ENCODE measurements at regions not wholly inside any gene's neighbourhood (a gene's known extent, or its start where the extent isn't known, plus 50 kb on each side); places are given as distances from the start of the nearest gene placed in this dataset.
"Not testable (repeated sequence)": the region's sequence is repeated elsewhere in the genome, so short reads cannot be mapped to it uniquely, and the experiment has no call there.

DNA sequence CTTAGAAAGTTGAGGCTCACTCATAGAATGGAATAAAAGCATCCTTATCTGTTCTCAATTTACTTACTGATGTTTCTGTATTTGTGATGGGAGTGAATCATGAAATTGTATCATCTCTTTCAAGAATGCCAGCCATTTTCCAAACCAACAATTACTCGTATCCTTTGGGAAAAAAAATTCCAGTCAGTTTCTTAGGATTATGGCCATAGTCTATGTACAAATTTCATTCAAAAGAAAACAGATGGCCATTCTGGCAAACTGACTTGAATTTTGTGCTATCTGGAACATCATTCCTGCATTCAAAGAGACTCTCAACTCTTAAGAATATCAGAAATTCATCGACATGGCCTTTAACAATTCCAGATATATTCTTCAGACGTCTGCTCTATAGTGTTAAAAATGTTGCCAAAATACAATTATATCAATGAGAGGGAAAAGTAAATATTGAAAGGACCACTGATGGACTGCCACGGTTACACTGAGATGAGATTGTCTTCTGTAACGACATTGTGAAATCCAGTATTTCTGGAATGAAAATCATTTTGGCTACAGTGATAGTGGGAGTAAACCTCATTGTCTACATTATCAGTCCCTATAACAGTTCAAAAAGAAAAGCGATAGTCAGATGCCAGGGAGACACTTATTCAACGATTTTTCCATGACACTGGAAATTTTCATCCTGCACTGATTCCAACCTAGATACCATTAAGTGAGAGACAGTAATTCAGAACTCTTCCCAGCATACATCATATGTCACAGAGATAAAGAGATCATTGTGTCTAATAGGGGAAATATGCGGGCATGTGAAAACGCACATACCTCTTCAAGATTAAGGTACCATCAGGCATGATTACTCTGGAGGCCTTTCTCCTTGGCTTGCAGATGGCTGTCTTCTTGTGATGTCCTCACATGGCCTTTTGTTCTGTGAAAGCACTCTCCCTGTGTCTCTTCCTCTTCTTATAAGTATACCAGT lies 953.8 kb upstream of the ALCAM start:
- no peak for DNase-seq

GRCh38 chr3:104428337-104428925 lies 938.3 kb upstream of the ALCAM start:
- DNase-seq: no peak

DNA sequence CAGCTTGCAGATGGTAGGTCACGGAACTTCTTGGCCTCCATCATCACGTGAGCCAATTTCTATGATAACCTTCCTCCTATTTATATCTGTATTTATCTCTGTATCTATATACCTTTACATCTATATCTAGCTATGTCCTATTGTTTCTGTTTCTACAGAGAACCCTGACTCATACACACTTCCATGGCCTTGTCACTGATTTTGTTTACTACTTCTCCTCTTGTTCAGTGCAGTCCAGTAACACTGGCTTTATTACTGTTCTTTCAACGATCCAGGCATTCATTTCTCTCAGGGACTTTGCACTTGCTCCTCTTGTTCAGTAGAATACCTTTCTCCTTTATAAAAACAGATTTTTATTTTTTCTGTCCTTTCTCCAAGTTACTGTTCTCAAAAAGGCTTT lies 937.0 kb upstream of the ALCAM start:
- no peak for DNase-seq

DNA sequence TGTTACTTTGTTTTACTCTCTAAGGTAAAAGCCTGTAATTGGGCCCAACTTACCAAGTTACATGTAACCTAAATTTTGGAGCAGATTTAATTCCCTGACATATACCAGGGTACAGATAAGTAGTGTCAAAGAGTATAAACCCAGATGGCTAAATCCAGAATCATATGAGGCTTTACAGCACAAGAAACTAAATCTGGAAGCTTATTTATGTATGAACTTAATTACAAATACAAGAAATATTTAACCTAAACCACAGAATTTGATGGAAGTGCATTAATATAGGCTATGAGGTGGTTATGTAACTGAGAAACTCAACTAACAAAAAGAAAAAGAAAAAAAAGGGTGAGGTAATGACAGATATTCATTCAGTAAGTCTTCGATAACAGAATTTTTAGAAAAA lies 930.2 kb upstream of the ALCAM start:
- no peak for DNase-seq

GRCh38 chr3:104437131-104437750 lies 929.5 kb upstream of the ALCAM start:
- DNase-seq: no peak

DNA sequence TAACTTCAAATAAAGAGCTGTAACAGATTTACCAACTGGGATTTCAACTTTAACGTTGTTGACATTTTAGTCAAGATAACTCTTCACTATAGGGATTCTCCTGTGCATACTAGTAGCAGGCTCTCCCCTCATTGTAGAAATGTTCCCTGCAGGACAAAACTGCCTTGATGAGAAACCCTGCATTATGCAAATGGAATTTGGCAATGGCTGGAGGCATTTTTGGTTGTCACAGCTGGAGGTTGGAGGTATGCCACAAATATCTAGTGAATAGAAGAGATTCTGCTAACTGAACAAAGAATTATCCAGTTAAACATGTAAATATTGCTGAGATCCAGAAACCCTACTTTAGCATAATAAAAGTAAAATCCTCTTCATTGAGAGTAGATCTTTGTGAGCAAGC lies 928.8 kb upstream of the ALCAM start:
- peak; percentile 2 for DNase-seq

DNA sequence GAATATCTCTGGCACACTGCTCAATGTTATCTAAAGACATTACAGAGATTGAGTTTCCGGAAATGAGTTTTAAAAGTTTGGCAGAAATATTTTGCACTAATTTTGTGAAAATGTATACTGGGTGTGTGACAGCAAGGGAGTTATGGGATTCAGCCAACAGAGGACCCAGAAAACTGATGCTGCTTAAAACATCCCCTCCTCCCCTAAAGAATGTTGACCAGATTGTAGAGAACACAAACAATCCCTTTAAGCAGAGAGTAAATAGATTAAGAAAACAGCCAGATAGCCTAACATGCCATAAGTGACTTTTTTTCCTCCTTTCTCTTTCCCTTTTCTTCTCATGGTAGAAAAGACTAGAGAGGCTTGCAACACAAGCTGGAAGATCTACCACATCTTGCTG lies 928.0 kb upstream of the ALCAM start:
- DNase-seq: no peak

- not testable (repeated sequence) for DNase-seq
Observed at GRCh38 chr3:104445252-104445919, 921.3 kb upstream of the ALCAM start.

DNA sequence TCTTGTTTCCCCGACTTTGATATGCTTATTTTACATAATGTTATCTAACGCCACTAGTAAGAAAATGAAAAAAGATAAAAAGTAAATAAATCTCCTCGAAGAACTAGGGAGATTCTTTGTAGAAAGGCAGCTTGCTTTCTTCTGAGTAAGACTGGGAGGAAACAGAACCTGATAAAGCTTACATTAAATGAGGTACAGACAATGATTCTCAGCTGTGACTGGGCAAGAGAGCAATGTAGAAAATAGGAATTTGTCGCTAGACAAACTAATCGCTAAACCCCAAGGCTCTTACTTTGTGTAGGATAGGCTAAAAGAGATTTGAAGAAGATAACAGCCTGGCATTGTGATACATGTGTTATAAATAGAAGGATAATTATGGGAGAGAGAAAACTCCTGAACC lies 919.0 kb upstream of the ALCAM start:
- no peak for DNase-seq

DNA sequence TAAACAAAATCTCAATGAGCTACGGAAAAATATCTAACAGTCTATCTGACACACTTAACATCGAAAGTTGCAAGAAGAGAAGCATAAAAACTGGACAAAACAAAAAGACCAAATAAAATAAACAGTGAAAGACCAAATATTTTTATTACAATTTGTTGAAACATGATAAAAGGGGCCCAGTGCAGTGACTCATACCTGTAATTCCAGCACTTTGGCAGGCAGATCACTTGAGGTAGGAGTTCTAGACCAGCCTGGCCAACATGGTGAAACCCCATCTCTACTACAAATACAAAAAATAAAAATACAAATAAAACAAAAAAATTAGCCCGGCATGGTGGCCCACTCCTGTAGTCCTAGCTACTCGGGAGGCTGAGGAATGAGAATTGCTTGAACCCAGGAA lies 914.0 kb upstream of the ALCAM start:
- no peak for DNase-seq

GRCh38 chr3:104458657-104459056 lies 908.1 kb upstream of the ALCAM start:
- DNase-seq: no peak

DNA sequence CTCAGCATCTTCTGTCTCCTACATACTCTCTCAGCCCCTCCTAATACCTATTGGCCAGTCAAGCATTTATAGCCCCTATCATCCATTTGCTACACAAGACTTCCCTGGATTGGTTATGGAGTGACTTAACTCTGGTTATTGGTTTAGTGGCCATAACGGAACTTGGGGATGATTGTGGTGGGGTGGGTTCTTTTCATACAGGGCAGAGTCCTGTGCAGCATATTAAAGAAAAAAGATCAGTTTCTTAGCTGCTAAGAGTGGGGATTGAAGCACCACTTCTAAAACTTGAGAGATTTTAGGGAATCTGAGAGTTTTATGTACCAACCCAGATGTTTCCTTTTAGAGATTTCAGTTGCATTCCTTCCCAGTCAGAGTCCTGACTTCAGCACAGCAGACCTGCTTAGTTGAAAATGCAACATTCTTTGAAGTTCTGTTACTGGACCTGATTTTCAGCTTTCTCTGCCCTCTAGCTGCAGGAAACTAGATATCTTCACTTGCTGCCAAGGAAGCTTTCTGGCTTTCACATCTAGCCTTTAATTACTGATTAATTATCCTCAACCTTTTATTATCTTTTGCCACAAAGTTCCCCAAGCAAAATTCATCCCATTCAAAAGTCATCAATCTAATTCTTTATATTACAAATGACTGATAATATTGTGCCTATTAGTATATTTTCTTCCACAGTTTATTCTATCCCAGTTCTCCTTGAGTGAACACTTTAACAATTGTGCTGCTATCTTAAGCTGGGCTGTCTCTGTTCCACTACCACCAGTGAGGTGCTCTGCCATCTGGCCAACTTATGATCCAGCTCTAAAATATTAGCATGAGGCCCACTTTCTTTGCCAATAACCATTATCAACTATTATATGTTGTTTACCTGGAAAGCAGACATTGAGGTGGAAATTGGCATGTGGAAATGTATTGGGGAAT lies 906.0 kb upstream of the ALCAM start:
- no peak for DNase-seq

DNA sequence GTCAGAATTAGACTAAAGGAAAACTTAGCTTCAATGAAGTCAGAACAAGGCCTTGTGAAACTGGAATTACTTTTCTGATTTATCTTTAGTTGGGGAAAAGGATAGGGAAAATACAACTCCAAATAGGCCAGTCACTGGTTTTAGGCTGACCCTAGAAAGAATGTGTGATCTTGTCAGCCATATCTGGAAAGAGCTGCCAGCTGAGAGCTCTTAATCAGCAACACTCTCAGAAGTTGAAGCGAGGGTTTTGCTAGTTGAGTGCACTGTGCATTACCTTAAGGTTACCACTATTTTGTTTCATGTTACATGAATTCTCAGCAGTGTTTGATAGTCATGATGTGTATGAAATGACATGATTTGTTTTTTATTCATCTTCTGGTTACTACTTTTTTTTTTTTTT lies 905.3 kb upstream of the ALCAM start:
- no peak for DNase-seq

GRCh38 chr3:104472221-104472620 lies 894.5 kb upstream of the ALCAM start:
- DNase-seq: no peak

- DNase-seq: no peak
Observed at GRCh38 chr3:104474011-104474410, 892.7 kb upstream of the ALCAM start.

- no peak for DNase-seq
Observed at GRCh38 chr3:104503022-104503421, 863.7 kb upstream of the ALCAM start.

DNA sequence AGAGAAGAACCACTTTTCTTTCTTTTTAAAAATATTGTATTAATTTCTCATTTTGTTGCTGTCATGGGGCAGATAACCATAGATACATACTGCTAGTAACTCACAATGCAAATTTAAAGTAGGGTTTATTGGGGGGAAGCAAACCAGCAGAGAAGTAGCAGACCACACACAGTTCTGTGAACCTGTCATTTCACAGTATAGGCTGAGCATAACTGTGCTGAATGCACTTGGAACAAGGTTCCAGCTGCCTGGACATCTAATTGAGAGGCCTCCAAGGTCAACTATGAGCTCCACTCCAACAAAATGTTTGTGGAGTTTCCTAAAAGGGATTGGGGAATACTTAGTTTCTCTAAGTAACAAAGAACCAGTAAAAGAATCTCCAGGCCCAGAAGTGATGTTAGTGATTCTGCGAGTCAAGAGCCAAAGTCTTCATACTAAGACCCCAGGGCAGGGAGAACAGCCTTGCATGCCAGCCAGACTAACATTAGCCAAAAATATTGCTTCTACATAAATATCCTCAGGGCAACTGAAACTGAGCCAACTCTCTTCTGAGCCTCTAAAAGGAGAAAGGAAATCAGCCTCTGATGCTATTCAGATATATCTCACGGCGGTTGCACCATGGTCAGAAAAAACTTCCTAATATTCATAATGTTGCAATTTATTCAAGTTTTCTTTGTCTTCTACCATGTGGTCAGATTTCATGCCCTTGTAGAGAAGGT lies 856.4 kb upstream of the ALCAM start:
- DNase-seq: no peak

DNA sequence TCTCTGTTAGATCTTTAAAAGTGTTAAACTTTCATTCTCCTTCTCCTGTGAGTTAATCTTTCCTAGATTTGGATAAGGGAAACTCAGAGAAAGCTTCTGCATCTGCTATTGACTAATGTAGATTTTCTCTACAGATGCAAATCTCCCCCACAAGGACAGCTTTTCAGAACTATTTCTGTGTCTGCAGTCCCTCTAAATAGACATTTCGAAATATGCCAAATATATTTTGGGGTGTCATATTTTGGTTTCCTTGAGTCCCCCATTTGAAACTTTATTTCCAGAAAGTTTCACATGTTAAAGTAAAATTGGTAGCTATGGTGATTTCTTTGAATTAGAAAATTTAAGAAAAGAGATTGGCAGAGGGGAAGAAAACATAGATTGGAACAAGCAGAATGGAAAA lies 852.3 kb upstream of the ALCAM start:
- DNase-seq: no peak

DNA sequence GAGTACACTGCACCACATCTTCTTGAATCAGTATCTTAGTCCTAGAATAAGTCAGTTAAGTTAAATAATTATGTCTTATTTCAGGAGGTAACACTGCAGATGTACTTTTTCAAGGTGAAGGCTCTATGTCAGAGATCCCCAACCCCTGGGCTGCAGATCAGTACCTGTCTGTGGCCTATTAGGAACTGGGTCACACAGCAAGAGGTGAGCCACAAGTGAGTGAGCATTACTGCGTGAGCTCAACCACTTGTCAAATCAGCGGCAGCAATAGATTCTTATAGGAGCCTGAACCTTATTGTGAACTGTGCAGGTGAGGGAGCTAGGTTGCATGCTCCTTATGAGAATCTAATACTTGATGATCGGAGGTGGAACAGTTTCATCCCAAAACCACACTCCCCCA lies 851.9 kb upstream of the ALCAM start:
- no peak for DNase-seq

DNA sequence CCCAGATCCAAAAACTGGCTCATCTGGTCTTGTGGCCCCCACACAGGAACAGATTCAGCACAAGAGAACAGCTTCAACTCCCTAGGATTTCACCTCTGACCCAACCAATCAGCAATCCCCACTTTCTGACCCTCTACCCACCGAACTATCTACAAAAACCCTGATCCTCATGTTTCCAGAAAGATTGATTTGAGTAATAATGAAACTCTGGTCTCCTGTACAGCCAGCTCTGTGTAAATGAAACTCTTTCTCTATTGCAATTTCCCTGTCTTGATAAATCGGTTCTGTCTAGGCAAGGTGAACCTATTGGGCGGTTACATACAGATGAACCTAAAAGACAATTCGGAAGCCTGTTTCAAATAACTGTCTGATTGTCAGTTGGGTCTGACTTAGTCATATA lies 847.6 kb upstream of the ALCAM start:
- DNase-seq: no peak
